GM23248 (cell line): ENCODE measurements at regions not wholly inside any gene's neighbourhood (a gene's known extent, or its start where the extent isn't known, plus 50 kb on each side); places are given as distances from the start of the nearest gene placed in this dataset.
"Not testable (repeated sequence)": the region's sequence is repeated elsewhere in the genome, so short reads cannot be mapped to it uniquely, and the experiment has no call there.

Experiments used
- DNase-seq: peaks from one replicate; pipeline ENCODE4 v3.0.0-alpha.2; 2015
- H2AFZ ChIP-seq: fragments of 200-600 bp; sonication (generic); 2 replicates; pipeline ENCODE4 v1.6.1; 2016; ENCODE audit warnings: antibody characterized with exemption
- H3F3A ChIP-seq: fragments of 200-600 bp; sonication (generic); 2 replicates; pipeline ENCODE4 v1.6.1; 2016; ENCODE audit warnings: mild to moderate bottlenecking, antibody characterized with exemption, mixed run types; ENCODE audit not compliant: insufficient read depth
- H3K27ac ChIP-seq: fragments of 200-600 bp; sonication (generic); 2 replicates; pipeline ENCODE4 v1.5.1; 2016; ENCODE audit warnings: mild to moderate bottlenecking
- H3K27me3 ChIP-seq: fragments of 200-600 bp; sonication (generic); replicated peaks from 2 replicates; pipeline ENCODE4 v1.6.1; 2016; ENCODE audit warnings: mild to moderate bottlenecking; ENCODE audit not compliant: insufficient read depth
- H3K36me3 ChIP-seq: fragments of 200-600 bp; sonication (generic); 2 replicates; pipeline ENCODE4 v1.6.1; 2016; ENCODE audit warnings: low read depth, mild to moderate bottlenecking
- H3K4me1 ChIP-seq: fragments of 200-600 bp; sonication (generic); 2 replicates; pipeline ENCODE4 v1.6.1; 2016; ENCODE audit warnings: mild to moderate bottlenecking; ENCODE audit not compliant: insufficient read depth
- H3K4me2 ChIP-seq: fragments of 200-600 bp; sonication (generic); one replicate; pipeline ENCODE4 v1.6.1; 2016; ENCODE audit warnings: mild to moderate bottlenecking; ENCODE audit not compliant: unreplicated experiment
- H3K4me3 ChIP-seq: fragments of 200-600 bp; sonication (generic); 2 replicates; pipeline ENCODE4 v1.5.1; 2016; ENCODE audit warnings: mild to moderate bottlenecking
- H3K79me2 ChIP-seq: fragments of 200-600 bp; sonication (generic); 2 replicates; pipeline ENCODE4 v1.6.1; 2016; ENCODE audit warnings: mild to moderate bottlenecking; ENCODE audit not compliant: insufficient read depth
- H3K9ac ChIP-seq: fragments of 200-600 bp; sonication (generic); 2 replicates; pipeline ENCODE4 v1.6.1; 2016; ENCODE audit warnings: mild to moderate bottlenecking
- H3K9me2 ChIP-seq: fragments of 200-600 bp; sonication (generic); 2 replicates; pipeline ENCODE4 v1.6.1; 2016; ENCODE audit warnings: mixed run types, mild to moderate bottlenecking, moderate library complexity; ENCODE audit not compliant: insufficient read depth
- H3K9me3 ChIP-seq: fragments of 200-600 bp; sonication (generic); one replicate; pipeline ENCODE4 v1.6.1; 2017; ENCODE audit warnings: low read depth
- H4K20me1 ChIP-seq: fragments of 200-600 bp; sonication (generic); 2 replicates; pipeline ENCODE4 v1.6.0; 2016; ENCODE audit not compliant: insufficient read depth
- EZH2 ChIP-seq: fragments of 200-600 bp; sonication (generic); IDR thresholded peaks from 2 replicates; pipeline ENCODE4 v1.6.1; 2018; ENCODE audit warnings: antibody characterized with exemption, mild to moderate bottlenecking; ENCODE audit not compliant: insufficient read depth, poor library complexity, severe bottlenecking
- EZH2phosphoT487 ChIP-seq: fragments of 200-600 bp; sonication (generic); IDR thresholded peaks from 2 replicates; pipeline ENCODE4 v1.6.1; 2018; ENCODE audit warnings: antibody characterized with exemption, moderate library complexity, mild to moderate bottlenecking, low read depth; ENCODE audit not compliant: insufficient read depth
- WGBS, 2 experiments: methylation state at CpG; one replicate each; pipeline ENCODE4 v1.1.6; 2015 to 2017; ENCODE audit warnings: low lambda C conversion rate in 2 of 2, low coverage in 1 of 2; ENCODE audit errors: missing lambda C conversion rate in 2 of 2; 5-methylcytosine and 5-hydroxymethylcytosine counted together
- in situ Hi-C: fragments of 300-500 bp; cut with MboI; formaldehyde crosslinking; loops from 2 replicates; pipeline ENCODE4 v1.15.0; 2020

GRCh38 chr6:86657192-86657591 lies 280.1 kb upstream of the HTR1E start:
- 15 to 17% methylated on average over 2 of the region's 2 CpGs for WGBS, 2 experiments
- no peak overlapping the region for H3K9ac ChIP-seq
- no peaks in the 10 kb centered on the region for H3K9me2 ChIP-seq
- in situ Hi-C loops = no loop called here
- no peaks in the 10 kb centered on the region for H3K79me2 ChIP-seq
- H2AFZ ChIP-seq = no peak overlapping the region
- H3K9me3 ChIP-seq = no peaks in the 10 kb centered on the region
- TF ChIP-seq EZH2phosphoT487 (no peak), EZH2 (no peak)
- no peak overlapping the region for H3K4me2 ChIP-seq
- no peaks in the 10 kb centered on the region for H3K27me3 ChIP-seq
- no peaks in the 10 kb centered on the region for H3K4me1 ChIP-seq
- no peak overlapping the region for H3K4me3 ChIP-seq
- H4K20me1 ChIP-seq = no peaks in the 10 kb centered on the region
- no peak for DNase-seq
- no peak overlapping the region for H3K27ac ChIP-seq
- no peaks in the 10 kb centered on the region for H3F3A ChIP-seq
- H3K36me3 ChIP-seq = no peaks in the 10 kb centered on the region

- Histone ChIP-seq H3K4me2 (no peak overlapping the region), H3K4me3 (no peak overlapping the region), H3K9ac (no peak overlapping the region), H4K20me1 (no peaks in the 10 kb centered on the region), H3K79me2 (no peaks in the 10 kb centered on the region), H3K9me2 (no peaks in the 10 kb centered on the region), H3F3A (no peaks in the 10 kb centered on the region), H3K27me3 (no peaks in the 10 kb centered on the region), H3K4me1 (no peaks in the 10 kb centered on the region), H3K27ac (no peak overlapping the region), H3K9me3 (no peaks in the 10 kb centered on the region), H2AFZ (no peak overlapping the region), H3K36me3 (no peaks in the 10 kb centered on the region)
- DNase-seq = no peak
- TF ChIP-seq EZH2phosphoT487 = no peak
- TF ChIP-seq EZH2 = no peak
- in situ Hi-C loops = no loop called here
- WGBS, 2 experiments = 0 to 5% methylated on average over 1 of the region's 1 CpG
Measured at GRCh38 chr6:86629123-86629522, 308.2 kb upstream of the HTR1E start.

GRCh38 chr6:86619428-86619827 lies 317.9 kb upstream of the HTR1E start:
- no peak overlapping the region for H3K9ac ChIP-seq
- H3K4me3 ChIP-seq = no peak overlapping the region
- no peak overlapping the region for H3K4me2 ChIP-seq
- no peaks in the 10 kb centered on the region for H3K36me3 ChIP-seq
- H3K79me2 ChIP-seq = no peaks in the 10 kb centered on the region
- no peaks in the 10 kb centered on the region for H4K20me1 ChIP-seq
- H3K9me2 ChIP-seq = no peaks in the 10 kb centered on the region
- DNase-seq = no peak
- TF ChIP-seq EZH2 (no peak), EZH2phosphoT487 (no peak)
- in situ Hi-C loops = no loop called here
- no peaks in the 10 kb centered on the region for H3K9me3 ChIP-seq
- H2AFZ ChIP-seq = no peak overlapping the region
- H3F3A ChIP-seq = no peaks in the 10 kb centered on the region
- H3K27me3 ChIP-seq = no peaks in the 10 kb centered on the region
- WGBS, 2 experiments = 50 to 54% methylated on average over 2 of the region's 2 CpGs
- H3K27ac ChIP-seq = no peak overlapping the region
- no peaks in the 10 kb centered on the region for H3K4me1 ChIP-seq

- no peak for DNase-seq
- H3K79me2 ChIP-seq = no peaks in the 10 kb centered on the region
- no peak overlapping the region for H2AFZ ChIP-seq
- 7 to 19% methylated on average over 1 of the region's 1 CpG for WGBS, 2 experiments
- H3K27ac ChIP-seq = no peak overlapping the region
- no peaks in the 10 kb centered on the region for H3K9me3 ChIP-seq
- H3K4me1 ChIP-seq = no peaks in the 10 kb centered on the region
- H3K27me3 ChIP-seq = no peaks in the 10 kb centered on the region
- TF ChIP-seq EZH2phosphoT487 (no peak), EZH2 (no peak)
- no peaks in the 10 kb centered on the region for H4K20me1 ChIP-seq
- no peaks in the 10 kb centered on the region for H3K9me2 ChIP-seq
- H3K36me3 ChIP-seq = no peaks in the 10 kb centered on the region
- H3K4me2 ChIP-seq = no peak overlapping the region
- no peak overlapping the region for H3K9ac ChIP-seq
- in situ Hi-C loops = no loop called here
- H3K4me3 ChIP-seq = no peak overlapping the region
- no peaks in the 10 kb centered on the region for H3F3A ChIP-seq
Measured at GRCh38 chr6:86615299-86615698, 322.0 kb upstream of the HTR1E start.

GRCh38 chr6:86609549-86610388 lies 327.6 kb upstream of the HTR1E start:
- Histone ChIP-seq H3K27ac (no peak overlapping the region), H2AFZ (no peak overlapping the region)

GRCh38 chr6:86603364-86603763 lies 334.0 kb upstream of the HTR1E start:
- DNase-seq, H3K4me1 ChIP-seq, H3K9ac ChIP-seq, H3K27ac ChIP-seq, H3K27me3 ChIP-seq, H3K36me3 ChIP-seq, H3K9me2 ChIP-seq, H3K4me2 ChIP-seq, in situ Hi-C loops, H3K79me2 ChIP-seq, H2AFZ ChIP-seq, H3K9me3 ChIP-seq, H4K20me1 ChIP-seq, H3K4me3 ChIP-seq, H3F3A ChIP-seq: not testable (repeated sequence)
- 22 to 34% methylated on average over 3 of the region's 3 CpGs for WGBS, 2 experiments

More at GRCh38 chr6:86609549-86610388, 327.6 kb upstream of the HTR1E start:
- in situ Hi-C loops = no loop called here
- 13 to 14% methylated on average over 9 of the region's 9 CpGs for WGBS, 2 experiments
- Histone ChIP-seq H3K79me2 (no peaks in the 10 kb centered on the region), H3K9ac (no peak overlapping the region), H3K36me3 (no peaks in the 10 kb centered on the region), H3K9me3 (no peaks in the 10 kb centered on the region), H4K20me1 (no peaks in the 10 kb centered on the region), H3K9me2 (no peaks in the 10 kb centered on the region), H3F3A (no peaks in the 10 kb centered on the region), H3K27me3 (no peaks in the 10 kb centered on the region), H3K4me3 (no peak overlapping the region), H3K4me2 (no peak overlapping the region), H3K4me1 (no peaks in the 10 kb centered on the region)
- TF ChIP-seq EZH2 (no peak), EZH2phosphoT487 (no peak)
- DNase-seq = no peak

- H3K27ac ChIP-seq, H3K36me3 ChIP-seq, H2AFZ ChIP-seq, H3K4me3 ChIP-seq, H3K9me2 ChIP-seq, H3K4me1 ChIP-seq, H4K20me1 ChIP-seq, H3F3A ChIP-seq, DNase-seq, H3K9ac ChIP-seq, H3K9me3 ChIP-seq, in situ Hi-C loops, H3K4me2 ChIP-seq, H3K27me3 ChIP-seq, H3K79me2 ChIP-seq: not testable (repeated sequence)
- WGBS, 2 experiments = 31 to 44% methylated on average over 5 to 6 of the region's 6 CpGs
Measured at GRCh38 chr6:86602093-86602492, 335.2 kb upstream of the HTR1E start.
